Hepatocyte (in vitro differentiated cells): ENCODE measurements at regions not wholly inside any gene's neighbourhood (a gene's known extent, or its start where the extent isn't known, plus 50 kb on each side); places are given as distances from the start of the nearest gene placed in this dataset.

ENCODE experiments used
- CTCF ChIP-seq: fragments of 200-600 bp; sonication (generic); IDR thresholded peaks from 2 replicates; pipeline ENCODE4 v1.5.1; 2016; ENCODE audit warnings: antibody characterized with exemption, mild to moderate bottlenecking; ENCODE audit not compliant: poor library complexity
- EZH2phosphoT487 ChIP-seq: fragments of 200-600 bp; sonication (generic); IDR thresholded peaks from one replicate; pipeline ENCODE4 v1.6.1; 2018; ENCODE audit warnings: antibody characterized with exemption, mild to moderate bottlenecking, low read depth, moderate library complexity; ENCODE audit not compliant: unreplicated experiment, severe bottlenecking

GRCh38 chr3:124361566-124361965 lies 368.7 kb upstream of the UMPS start:
- TF ChIP-seq CTCF (no peak), EZH2phosphoT487 (no peak)
